ENCODE measurements at regions not wholly inside any gene's neighbourhood (a gene's known extent, or its start where the extent isn't known, plus 50 kb on each side); places are given as distances from the start of the nearest gene placed in this dataset.
"Not testable (repeated sequence)": the region's sequence is repeated elsewhere in the genome, so short reads cannot be mapped to it uniquely, and the experiment has no call there.

GRCh38 chr5:167855818-167856217 is 435.6 kb upstream of the WWC1 start:
- ATAC-seq, result no peak
- Histone ChIP-seq H3K9me3 (no peaks in the 10 kb centered on the region), H3K27ac (no peak overlapping the region), H3K4me1 (no peaks in the 10 kb centered on the region), H3K27me3 (no peaks in the 10 kb centered on the region), H3K36me3 (no peaks in the 10 kb centered on the region), H3K4me3 (no peak overlapping the region)
- TF ChIP-seq POLR2A (IDR thresholded peaks at IDR 0.05) (no peak), CTCF (IDR thresholded peaks at IDR 0.05 in 4 of 5, conservative IDR thresholded peaks at IDR 0.05 in 1 of 5) (no peak)
- in situ Hi-C loops (cut with MboI; ENCODE audit: low sequenced_read_pairs in 4 of 4), result no loop called here
- DNase-seq, result no peak
- intact Hi-C loops (cut with DNase I; ENCODE audit: low total_unique reads), result no loop called here

DNA sequence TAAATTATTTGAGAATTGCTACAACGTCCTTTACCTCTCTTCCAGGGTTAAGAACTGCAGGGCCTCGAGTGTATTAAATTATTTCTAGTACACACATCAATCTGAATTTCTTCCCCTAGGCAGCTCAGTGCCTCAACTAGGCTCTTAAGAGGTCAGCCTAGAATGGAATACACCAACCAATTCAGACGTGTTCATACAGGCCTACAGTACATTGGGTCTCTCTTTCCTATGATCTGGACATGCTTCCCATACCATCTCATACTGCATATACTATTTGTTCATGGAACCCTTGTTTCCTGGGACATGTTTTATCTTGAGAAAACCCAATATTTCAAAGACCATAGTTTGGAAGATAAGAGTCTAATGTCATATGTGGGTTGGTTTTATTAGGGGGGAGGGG is 434.1 kb upstream of the WWC1 start:
- no peaks in the 10 kb centered on the region for H3K9me3 ChIP-seq
- no peak for TF ChIP-seq CTCF (IDR thresholded peaks at IDR 0.05 in 4 of 5, conservative IDR thresholded peaks at IDR 0.05 in 1 of 5)
- no peak for TF ChIP-seq POLR2A (IDR thresholded peaks at IDR 0.05)
- H3K27ac ChIP-seq, result no peak overlapping the region

GRCh38 chr5:167858186-167858855 is 433.1 kb upstream of the WWC1 start:
- H3K27me3 ChIP-seq; H3K27ac ChIP-seq; H3K4me3 ChIP-seq; DNase-seq; ATAC-seq; H3K9me3 ChIP-seq; in situ Hi-C loops (cut with MboI; ENCODE audit: low sequenced_read_pairs in 4 of 4); intact Hi-C loops (cut with DNase I; ENCODE audit: low total_unique reads); H3K4me1 ChIP-seq; H3K36me3 ChIP-seq: not testable (repeated sequence)

More for the DNA sequence above, 434.1 kb upstream of the WWC1 start:
- intact Hi-C loops (cut with DNase I; ENCODE audit: low total_unique reads) (no loop called here), in situ Hi-C loops (cut with MboI; ENCODE audit: low sequenced_read_pairs in 4 of 4) (no loop called here)
- no peak for DNase-seq
- ATAC-seq, result no peak
- H3K36me3 ChIP-seq, result no peaks in the 10 kb centered on the region
- H3K27me3 ChIP-seq, result no peaks in the 10 kb centered on the region
- no peak overlapping the region for H3K4me3 ChIP-seq
- H3K4me1 ChIP-seq, result no peaks in the 10 kb centered on the region

- no peak for TF ChIP-seq CTCF (IDR thresholded peaks at IDR 0.05 in 4 of 5, conservative IDR thresholded peaks at IDR 0.05 in 1 of 5)
- no peak for TF ChIP-seq POLR2A (IDR thresholded peaks at IDR 0.05)
- ATAC-seq (no peak), DNase-seq (no peak)
- Histone ChIP-seq H3K27me3 (no peaks in the 10 kb centered on the region), H3K27ac (no peak overlapping the region), H3K36me3 (no peaks in the 10 kb centered on the region), H3K4me3 (no peak overlapping the region), H3K9me3 (no peaks in the 10 kb centered on the region), H3K4me1 (no peaks in the 10 kb centered on the region)
- intact Hi-C loops (cut with DNase I; ENCODE audit: low total_unique reads) (no loop called here), in situ Hi-C loops (cut with MboI; ENCODE audit: low sequenced_read_pairs in 4 of 4) (no loop called here)
These were observed 430.1 kb upstream of the WWC1 start for GRCh38 chr5:167861129-167861927.

DNA sequence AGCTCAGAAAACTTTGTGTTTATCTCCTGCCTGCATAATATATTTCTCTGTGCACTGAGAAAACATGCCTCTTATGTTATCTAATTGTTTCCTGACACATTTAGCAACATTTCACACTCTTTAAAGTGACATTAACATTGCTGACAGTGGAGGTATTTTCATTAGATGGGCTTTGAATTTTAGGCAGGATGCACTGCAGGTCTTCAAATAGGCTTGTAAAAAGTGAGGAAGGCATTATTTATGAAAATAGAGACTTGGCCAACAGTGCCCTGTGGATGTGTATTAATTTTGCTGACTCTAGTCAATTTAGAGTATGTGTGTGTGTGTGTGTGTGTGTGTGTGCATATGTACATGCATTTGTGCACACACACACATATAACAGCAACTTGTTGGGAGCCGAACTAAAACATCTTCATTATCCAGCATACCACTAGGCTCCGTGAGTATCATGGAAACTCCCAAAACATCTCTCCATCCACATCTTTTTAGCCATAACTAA is 429.5 kb upstream of the WWC1 start:
- H3K4me1 ChIP-seq, result no peaks in the 10 kb centered on the region
- ATAC-seq, result no peak
- H3K9me3 ChIP-seq, result no peaks in the 10 kb centered on the region
- intact Hi-C loops (cut with DNase I; ENCODE audit: low total_unique reads), result no loop called here
- no peak overlapping the region for H3K4me3 ChIP-seq
- TF ChIP-seq CTCF (IDR thresholded peaks at IDR 0.05 in 4 of 5, conservative IDR thresholded peaks at IDR 0.05 in 1 of 5) (no peak), POLR2A (IDR thresholded peaks at IDR 0.05) (no peak)
- no peak for DNase-seq
- in situ Hi-C loops (cut with MboI; ENCODE audit: low sequenced_read_pairs in 4 of 4), result no loop called here
- H3K27ac ChIP-seq, result no peak overlapping the region
- no peaks in the 10 kb centered on the region for H3K27me3 ChIP-seq
- H3K36me3 ChIP-seq, result no peaks in the 10 kb centered on the region

All from gastrocnemius medialis (tissue), 4 donors.